ENCODE measurements at regions not wholly inside any gene's neighbourhood (a gene's known extent, or its start where the extent isn't known, plus 50 kb on each side); places are given as distances from the start of the nearest gene placed in this dataset.

GRCh38 chr2:220533485-220533884 is 906.1 kb downstream of the SLC4A3 start:
- CTCF ChIA-PET, result interaction anchor here (0.6 to 1.6 kb wide), 13 partner anchors 9 to 1067 kb away, joined by 3 to 6 read pairs (median 3); no protein-coding TSS in a partner anchor
- Histone ChIP-seq H3K4me3 (ENCODE audit: low read depth, low read length) (no peak overlapping the region), H3K27me3 (ENCODE audit: control insufficient read depth, insufficient read depth, low read length) (no peaks in the 10 kb centered on the region), H3K36me3 (ENCODE audit: control insufficient read depth, insufficient read depth, low read length) (no peaks in the 10 kb centered on the region)
- TF ChIP-seq, protein P1, sequence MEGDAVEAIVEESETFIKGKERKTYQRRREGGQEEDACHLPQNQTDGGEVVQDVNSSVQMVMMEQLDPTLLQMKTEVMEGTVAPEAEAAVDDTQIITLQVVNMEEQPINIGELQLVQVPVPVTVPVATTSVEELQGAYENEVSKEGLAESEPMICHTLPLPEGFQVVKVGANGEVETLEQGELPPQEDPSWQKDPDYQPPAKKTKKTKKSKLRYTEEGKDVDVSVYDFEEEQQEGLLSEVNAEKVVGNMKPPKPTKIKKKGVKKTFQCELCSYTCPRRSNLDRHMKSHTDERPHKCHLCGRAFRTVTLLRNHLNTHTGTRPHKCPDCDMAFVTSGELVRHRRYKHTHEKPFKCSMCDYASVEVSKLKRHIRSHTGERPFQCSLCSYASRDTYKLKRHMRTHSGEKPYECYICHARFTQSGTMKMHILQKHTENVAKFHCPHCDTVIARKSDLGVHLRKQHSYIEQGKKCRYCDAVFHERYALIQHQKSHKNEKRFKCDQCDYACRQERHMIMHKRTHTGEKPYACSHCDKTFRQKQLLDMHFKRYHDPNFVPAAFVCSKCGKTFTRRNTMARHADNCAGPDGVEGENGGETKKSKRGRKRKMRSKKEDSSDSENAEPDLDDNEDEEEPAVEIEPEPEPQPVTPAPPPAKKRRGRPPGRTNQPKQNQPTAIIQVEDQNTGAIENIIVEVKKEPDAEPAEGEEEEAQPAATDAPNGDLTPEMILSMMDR (IDR thresholded peaks at IDR 0.05; ENCODE audit: insufficient read depth, low read depth, low read length), result peak; percentile 50
- DNase-seq (ENCODE audit: low read depth), result no peak
- POLR2A ChIA-PET, result no interaction called here

- POLR2A ChIA-PET, result no interaction called here
- CTCF ChIA-PET, result no interaction called here
- DNase-seq (ENCODE audit: low read depth), result no peak
- Histone ChIP-seq H3K27me3 (ENCODE audit: control insufficient read depth, insufficient read depth, low read length) (no peaks in the 10 kb centered on the region), H3K4me3 (ENCODE audit: low read depth, low read length) (no peak overlapping the region), H3K36me3 (ENCODE audit: control insufficient read depth, insufficient read depth, low read length) (no peaks in the 10 kb centered on the region)
- TF ChIP-seq, protein P1 (IDR thresholded peaks at IDR 0.05; ENCODE audit: insufficient read depth, low read depth, low read length), result no peak
Measured at GRCh38 chr2:220539481-220539880, 912.1 kb downstream of the SLC4A3 start.

- CTCF ChIA-PET, result no interaction called here
- DNase-seq (ENCODE audit: low read depth), result no peak
- POLR2A ChIA-PET, result no interaction called here
- no peaks in the 10 kb centered on the region for H3K27me3 ChIP-seq (ENCODE audit: control insufficient read depth, insufficient read depth, low read length)
- H3K4me3 ChIP-seq (ENCODE audit: low read depth, low read length), result no peak overlapping the region
- no peaks in the 10 kb centered on the region for H3K36me3 ChIP-seq (ENCODE audit: control insufficient read depth, insufficient read depth, low read length)
- TF ChIP-seq, protein P1 (IDR thresholded peaks at IDR 0.05; ENCODE audit: insufficient read depth, low read depth, low read length), result no peak
Measured at GRCh38 chr2:220544049-220544448, 916.6 kb downstream of the SLC4A3 start.

GRCh38 chr2:220550995-220551700 is 923.7 kb downstream of the SLC4A3 start:
- POLR2A ChIA-PET, result no interaction called here
- TF ChIP-seq, protein P1 (IDR thresholded peaks at IDR 0.05; ENCODE audit: insufficient read depth, low read depth, low read length), result no peak
- H3K27me3 ChIP-seq (ENCODE audit: control insufficient read depth, insufficient read depth, low read length), result no peaks in the 10 kb centered on the region
- H3K4me3 ChIP-seq (ENCODE audit: low read depth, low read length), result no peak overlapping the region
- no peak for DNase-seq (ENCODE audit: low read depth)
- CTCF ChIA-PET, result interaction anchor here (0.8 kb wide), 1 partner anchor 18 kb away, joined by 3 read pairs; no protein-coding TSS in a partner anchor
- no peaks in the 10 kb centered on the region for H3K36me3 ChIP-seq (ENCODE audit: control insufficient read depth, insufficient read depth, low read length)

DNA sequence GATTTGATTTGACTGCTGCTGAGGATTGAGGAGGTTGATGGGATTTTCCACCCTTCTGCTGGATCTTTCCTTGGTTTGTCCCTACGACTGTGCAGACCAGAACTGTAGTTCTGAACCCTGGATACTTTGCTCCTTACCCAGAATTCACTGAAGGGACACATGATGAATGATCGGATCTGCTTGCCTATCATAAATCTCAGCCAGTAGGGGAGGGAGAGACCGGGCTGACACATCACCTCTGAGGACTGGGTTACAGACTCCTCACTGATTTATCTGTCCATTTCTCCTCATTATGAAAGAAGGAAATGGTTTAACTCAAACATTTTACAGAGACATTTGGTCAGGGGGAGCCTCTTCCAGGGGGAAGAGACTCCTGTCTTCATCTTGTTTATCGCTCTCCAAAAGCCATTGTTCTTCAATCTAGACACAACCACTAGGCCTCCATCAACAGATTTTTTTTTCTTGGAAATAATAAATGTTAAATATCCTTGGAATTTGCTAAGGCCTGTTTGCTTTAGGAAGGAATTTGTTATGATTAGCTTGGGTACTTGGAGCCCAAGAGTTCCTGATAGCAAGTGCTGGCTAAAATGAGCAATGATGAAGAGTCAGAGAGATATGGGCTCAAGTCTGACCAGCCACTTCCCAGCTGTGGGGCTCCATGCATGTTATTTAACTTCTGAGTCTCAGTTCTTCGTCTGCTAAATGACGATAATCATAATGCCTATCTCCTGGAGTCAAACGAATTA is 925.5 kb downstream of the SLC4A3 start:
- ChIA-PET CTCF (interaction anchor here (1.5 kb wide), 1 partner anchor 19 kb away, joined by 3 read pairs; no protein-coding TSS in a partner anchor), POLR2A (no interaction called here)
- TF ChIP-seq, protein P1 (IDR thresholded peaks at IDR 0.05; ENCODE audit: insufficient read depth, low read depth, low read length), result no peak
- DNase-seq (ENCODE audit: low read depth), result no peak
- H3K27me3 ChIP-seq (ENCODE audit: control insufficient read depth, insufficient read depth, low read length), result no peaks in the 10 kb centered on the region
- no peaks in the 10 kb centered on the region for H3K36me3 ChIP-seq (ENCODE audit: control insufficient read depth, insufficient read depth, low read length)
- no peak overlapping the region for H3K4me3 ChIP-seq (ENCODE audit: low read depth, low read length)
